Progenitor cell of endocrine pancreas (in vitro differentiated cells): ENCODE measurements at regions not wholly inside any gene's neighbourhood (a gene's known extent, or its start where the extent isn't known, plus 50 kb on each side); places are given as distances from the start of the nearest gene placed in this dataset.

ENCODE experiments used
- DNase-seq: peaks from one replicate; pipeline ENCODE4 v3.0.0; 2021; ENCODE audit warnings: low spot score; ENCODE audit not compliant: unreplicated experiment
- H3K27ac Mint-ChIP-seq: 2 replicates; pipeline ENCODE4 v1.8.0; 2021; ENCODE audit warnings: mild to moderate bottlenecking, moderate library complexity, mixed read lengths
- H3K27me3 Mint-ChIP-seq: 2 replicates; pipeline ENCODE4 v1.8.0; 2021; ENCODE audit warnings: mixed read lengths
- H3K36me3 Mint-ChIP-seq: 2 replicates; pipeline ENCODE4 v1.8.0; 2022; ENCODE audit warnings: mixed read lengths; ENCODE audit not compliant: insufficient read depth
- H3K4me1 Mint-ChIP-seq: 2 replicates; pipeline ENCODE4 v1.8.0; 2021; ENCODE audit warnings: low read depth, mixed read lengths
- H3K4me3 Mint-ChIP-seq: 2 replicates; pipeline ENCODE4 v1.8.0; 2021; ENCODE audit warnings: low read depth, mild to moderate bottlenecking, moderate library complexity, mixed read lengths
- H3K9me3 Mint-ChIP-seq: 2 replicates; pipeline ENCODE4 v1.8.0; 2021; ENCODE audit warnings: low read depth, mixed read lengths
- CTCF ChIP-seq: fragments of 200-600 bp; sonication (generic); IDR thresholded peaks from one replicate; pipeline ENCODE4 v1.5.0; 2021; ENCODE audit warnings: antibody characterized with exemption, mild to moderate bottlenecking; ENCODE audit not compliant: unreplicated experiment

- TF ChIP-seq CTCF, result no peak
- Mint-ChIP-seq H3K36me3 (no peaks in the 10 kb centered on the region), H3K4me3 (no peak overlapping the region)
Observed at GRCh38 chr12:89156862-89157262, 195.4 kb downstream of the DUSP6 start.

DNA sequence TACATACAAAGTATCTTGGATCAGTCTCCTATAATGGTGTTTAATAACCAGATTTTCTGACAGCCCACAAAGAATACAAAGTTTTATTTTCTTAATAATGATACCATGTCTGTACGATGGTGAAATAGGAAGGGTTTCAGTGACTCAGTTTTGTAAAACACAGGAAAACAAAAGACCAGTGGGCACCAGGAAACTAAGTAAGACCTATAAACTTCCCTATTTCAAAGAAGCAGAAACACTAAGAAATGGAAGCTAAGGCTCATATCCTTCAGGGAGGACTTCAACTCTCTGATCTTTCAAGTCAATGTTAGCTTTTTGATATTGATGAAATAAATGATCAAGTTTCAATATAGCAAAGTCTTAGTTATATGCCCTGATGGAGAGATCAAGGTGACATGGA, 196.0 kb downstream of the DUSP6 start:
- H3K27me3 Mint-ChIP-seq, result no peaks in the 10 kb centered on the region
- H3K36me3 Mint-ChIP-seq, result no peaks in the 10 kb centered on the region
- H3K9me3 Mint-ChIP-seq, result peaks cover 7% of the 10 kb centered on the region
- no peak overlapping the region for H3K27ac Mint-ChIP-seq
- no peak overlapping the region for H3K4me3 Mint-ChIP-seq
- H3K4me1 Mint-ChIP-seq, result peaks cover 9% of the 10 kb centered on the region
- no peak for TF ChIP-seq CTCF
- no peak for DNase-seq

More at GRCh38 chr12:89156862-89157262, 195.4 kb downstream of the DUSP6 start:
- Mint-ChIP-seq H3K9me3 (peaks cover 7% of the 10 kb centered on the region), H3K27me3 (no peaks in the 10 kb centered on the region), H3K4me1 (peaks cover 9% of the 10 kb centered on the region), H3K27ac (no peak overlapping the region)
- DNase-seq, result no peak

DNA sequence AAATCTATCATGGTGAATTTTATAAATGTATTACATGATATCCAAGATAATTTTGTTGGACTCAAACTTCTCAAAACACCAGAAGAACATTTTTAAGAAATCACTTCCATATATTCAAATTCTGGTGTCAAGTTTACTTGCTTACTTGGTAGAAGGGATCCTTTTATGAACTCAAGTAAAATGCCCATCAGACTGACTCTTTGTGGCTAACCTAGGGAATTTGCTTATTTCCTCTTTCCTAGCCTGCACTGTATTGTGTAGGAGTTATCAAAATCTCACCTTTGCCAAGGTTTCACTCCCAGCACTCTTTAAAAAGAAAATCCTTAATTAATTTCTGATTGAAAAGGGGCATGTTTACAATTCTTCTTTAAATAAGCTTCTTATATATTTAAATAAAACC, 196.5 kb downstream of the DUSP6 start:
- TF ChIP-seq CTCF, result no peak
- DNase-seq, result no peak
- Mint-ChIP-seq H3K9me3 (peaks cover 9% of the 10 kb centered on the region), H3K27ac (no peak overlapping the region), H3K27me3 (no peaks in the 10 kb centered on the region), H3K36me3 (no peaks in the 10 kb centered on the region), H3K4me3 (no peak overlapping the region), H3K4me1 (peaks cover 9% of the 10 kb centered on the region)

- no peak overlapping the region for H3K27ac Mint-ChIP-seq
- H3K27me3 Mint-ChIP-seq, result no peaks in the 10 kb centered on the region
- peaks cover 9% of the 10 kb centered on the region for H3K4me1 Mint-ChIP-seq
- no peak for DNase-seq
- TF ChIP-seq CTCF, result no peak
- H3K9me3 Mint-ChIP-seq, result peaks cover 13% of the 10 kb centered on the region
- no peak overlapping the region for H3K4me3 Mint-ChIP-seq
- H3K36me3 Mint-ChIP-seq, result no peaks in the 10 kb centered on the region
Observed at GRCh38 chr12:89154743-89155499, 197.4 kb downstream of the DUSP6 start.

DNA sequence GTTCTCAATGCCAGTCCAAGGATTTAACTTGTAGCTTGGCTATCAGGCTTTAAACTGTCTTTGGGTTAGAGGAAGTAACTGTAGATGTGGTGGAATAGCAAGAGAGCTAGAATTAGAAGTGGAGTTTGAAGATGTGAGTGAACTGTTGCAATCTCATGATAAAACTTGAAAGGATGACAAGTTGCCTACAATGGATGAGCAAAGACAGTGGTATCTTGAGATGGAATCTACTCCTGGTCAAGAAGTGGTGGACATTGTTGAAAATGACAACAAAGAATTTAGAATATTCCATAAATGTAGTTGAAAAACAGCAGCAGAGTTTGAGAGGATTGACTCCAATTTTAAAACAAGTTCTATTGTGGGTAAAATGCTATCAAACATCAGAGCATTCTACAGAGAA, 199.0 kb downstream of the DUSP6 start:
- no peak for TF ChIP-seq CTCF
- Mint-ChIP-seq H3K9me3 (peaks cover 13% of the 10 kb centered on the region), H3K4me1 (peaks cover 9% of the 10 kb centered on the region), H3K36me3 (no peaks in the 10 kb centered on the region), H3K4me3 (no peak overlapping the region), H3K27ac (no peak overlapping the region), H3K27me3 (no peaks in the 10 kb centered on the region)
- no peak for DNase-seq
